Choroid plexus epithelial cell (primary cell): ENCODE measurements at regions not wholly inside any gene's neighbourhood (a gene's known extent, or its start where the extent isn't known, plus 50 kb on each side); places are given as distances from the start of the nearest gene placed in this dataset.

Experiments
- DNase-seq: peaks from one replicate; pipeline ENCODE4 v3.0.0-alpha.2; 2010; ENCODE audit warnings: low read depth
- H3K4me3 ChIP-seq: 2 replicates; pipeline ENCODE4 v1.5.1; 2011; ENCODE audit warnings: low read depth, mild to moderate bottlenecking, control low read depth, low read length, moderate library complexity
- TF ChIP-seq, protein P1 (sequence below): conservative IDR thresholded peaks from 2 replicates; pipeline ENCODE4 v1.5.1; 2011; ENCODE audit warnings: low read depth, mild to moderate bottlenecking, control low read depth, inconsistent platforms, low read length, moderate library complexity

DNA sequence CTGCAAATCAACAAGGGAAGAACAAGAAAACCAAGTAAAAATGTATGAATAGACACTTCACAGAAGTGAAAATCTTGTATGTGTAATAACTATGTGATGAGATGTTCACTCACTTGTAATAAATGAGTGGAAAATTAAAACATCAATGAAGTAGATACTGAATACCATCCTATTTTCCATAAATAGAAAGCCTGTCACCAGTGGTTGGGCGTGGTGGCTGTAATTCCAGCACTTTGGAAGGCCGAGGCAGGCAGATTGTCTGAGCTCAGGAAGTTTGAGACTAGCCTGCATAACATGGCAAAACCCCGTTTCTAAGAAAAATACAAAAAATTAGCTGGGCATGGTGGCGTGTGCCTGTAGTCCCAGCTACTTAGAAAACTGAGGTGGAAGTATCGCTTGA lies 53.5 kb upstream of the SOD3 start:
- no peak for DNase-seq
- TF ChIP-seq, protein P1, sequence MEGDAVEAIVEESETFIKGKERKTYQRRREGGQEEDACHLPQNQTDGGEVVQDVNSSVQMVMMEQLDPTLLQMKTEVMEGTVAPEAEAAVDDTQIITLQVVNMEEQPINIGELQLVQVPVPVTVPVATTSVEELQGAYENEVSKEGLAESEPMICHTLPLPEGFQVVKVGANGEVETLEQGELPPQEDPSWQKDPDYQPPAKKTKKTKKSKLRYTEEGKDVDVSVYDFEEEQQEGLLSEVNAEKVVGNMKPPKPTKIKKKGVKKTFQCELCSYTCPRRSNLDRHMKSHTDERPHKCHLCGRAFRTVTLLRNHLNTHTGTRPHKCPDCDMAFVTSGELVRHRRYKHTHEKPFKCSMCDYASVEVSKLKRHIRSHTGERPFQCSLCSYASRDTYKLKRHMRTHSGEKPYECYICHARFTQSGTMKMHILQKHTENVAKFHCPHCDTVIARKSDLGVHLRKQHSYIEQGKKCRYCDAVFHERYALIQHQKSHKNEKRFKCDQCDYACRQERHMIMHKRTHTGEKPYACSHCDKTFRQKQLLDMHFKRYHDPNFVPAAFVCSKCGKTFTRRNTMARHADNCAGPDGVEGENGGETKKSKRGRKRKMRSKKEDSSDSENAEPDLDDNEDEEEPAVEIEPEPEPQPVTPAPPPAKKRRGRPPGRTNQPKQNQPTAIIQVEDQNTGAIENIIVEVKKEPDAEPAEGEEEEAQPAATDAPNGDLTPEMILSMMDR: no peak
- no peak overlapping the region for H3K4me3 ChIP-seq

DNA sequence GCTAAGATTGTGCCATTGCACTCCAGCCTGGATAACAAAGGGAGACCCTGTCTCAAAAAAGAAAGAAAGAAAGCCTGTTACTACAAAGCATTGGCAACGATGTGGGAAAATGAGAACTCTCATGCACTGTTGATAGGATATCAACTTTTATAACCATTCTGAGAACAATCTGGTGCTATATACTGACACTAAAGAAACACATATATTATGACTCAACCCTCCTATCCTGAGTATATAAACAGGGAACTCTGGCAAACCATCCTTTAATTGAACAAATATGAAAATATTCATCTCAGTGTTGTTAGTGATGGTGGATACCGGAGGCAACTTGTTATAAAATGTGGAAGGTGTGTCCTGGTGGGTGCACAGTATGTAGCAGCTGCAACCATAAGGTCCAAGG lies 53.0 kb upstream of the SOD3 start:
- DNase-seq: no peak
- TF ChIP-seq, protein P1: no peak
- H3K4me3 ChIP-seq: no peak overlapping the region

DNA sequence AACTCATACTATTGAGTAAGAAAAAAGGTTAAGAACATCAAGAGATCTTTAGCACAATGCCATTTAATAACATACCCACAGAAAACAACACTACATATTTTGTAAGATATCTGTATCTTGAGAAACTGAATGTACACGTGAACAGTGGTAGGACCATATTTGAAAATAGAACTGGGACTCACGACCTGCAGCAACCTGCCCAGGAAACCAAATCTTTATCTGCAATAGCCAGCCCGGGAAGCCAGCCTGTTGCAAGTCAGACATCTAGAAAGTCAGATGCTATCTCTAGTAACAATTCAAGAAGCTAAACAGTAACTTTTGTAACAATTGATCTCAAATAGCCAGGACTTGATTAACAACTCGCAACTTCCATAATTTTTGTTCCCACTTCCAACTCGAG lies 52.6 kb upstream of the SOD3 start:
- H3K4me3 ChIP-seq: no peak overlapping the region
- TF ChIP-seq, protein P1: no peak
- DNase-seq: no peak

DNA sequence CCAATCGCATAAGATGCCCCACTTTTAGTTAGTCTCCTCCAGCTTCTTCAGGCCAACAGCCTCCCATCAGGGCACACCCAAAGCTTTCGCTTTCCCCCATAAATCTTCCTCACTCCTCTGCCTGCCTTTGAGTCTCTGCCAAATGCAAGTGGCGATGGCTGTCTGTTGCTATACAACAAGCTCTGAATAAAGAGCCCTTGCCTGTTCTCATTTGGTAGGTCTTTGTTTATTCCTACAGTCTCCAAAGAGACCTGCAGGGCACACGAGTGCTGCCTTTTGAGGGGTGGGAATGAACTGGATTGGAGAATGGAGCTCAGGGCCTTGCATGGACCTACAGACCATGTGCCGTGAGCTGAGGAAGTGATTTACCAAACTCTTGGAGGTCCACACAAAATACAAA lies 52.2 kb upstream of the SOD3 start:
- no peak overlapping the region for H3K4me3 ChIP-seq
- TF ChIP-seq, protein P1: no peak
- DNase-seq: no peak

DNA sequence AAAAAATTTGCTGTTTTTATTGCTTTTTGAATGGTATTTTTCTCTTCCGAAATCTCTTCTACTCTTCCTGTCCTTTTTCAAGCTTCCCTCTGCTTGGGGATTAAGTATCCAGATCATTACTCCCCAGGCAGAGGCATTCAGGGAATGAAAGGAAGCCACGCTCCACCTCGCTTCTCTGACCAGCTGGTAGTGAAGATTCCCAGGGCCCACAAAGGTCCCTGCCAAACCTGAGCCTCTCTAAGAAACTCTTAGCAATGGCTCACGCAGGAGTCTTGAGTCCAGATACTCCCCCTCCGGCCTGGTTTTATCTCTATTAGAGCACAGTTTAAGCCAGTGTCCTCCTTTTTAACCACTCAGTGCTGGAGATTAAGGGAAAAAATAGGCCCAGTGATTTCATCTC lies 51.4 kb upstream of the SOD3 start:
- DNase-seq: peak; percentile 4
- TF ChIP-seq, protein P1: no peak
- H3K4me3 ChIP-seq: no peak overlapping the region

DNA sequence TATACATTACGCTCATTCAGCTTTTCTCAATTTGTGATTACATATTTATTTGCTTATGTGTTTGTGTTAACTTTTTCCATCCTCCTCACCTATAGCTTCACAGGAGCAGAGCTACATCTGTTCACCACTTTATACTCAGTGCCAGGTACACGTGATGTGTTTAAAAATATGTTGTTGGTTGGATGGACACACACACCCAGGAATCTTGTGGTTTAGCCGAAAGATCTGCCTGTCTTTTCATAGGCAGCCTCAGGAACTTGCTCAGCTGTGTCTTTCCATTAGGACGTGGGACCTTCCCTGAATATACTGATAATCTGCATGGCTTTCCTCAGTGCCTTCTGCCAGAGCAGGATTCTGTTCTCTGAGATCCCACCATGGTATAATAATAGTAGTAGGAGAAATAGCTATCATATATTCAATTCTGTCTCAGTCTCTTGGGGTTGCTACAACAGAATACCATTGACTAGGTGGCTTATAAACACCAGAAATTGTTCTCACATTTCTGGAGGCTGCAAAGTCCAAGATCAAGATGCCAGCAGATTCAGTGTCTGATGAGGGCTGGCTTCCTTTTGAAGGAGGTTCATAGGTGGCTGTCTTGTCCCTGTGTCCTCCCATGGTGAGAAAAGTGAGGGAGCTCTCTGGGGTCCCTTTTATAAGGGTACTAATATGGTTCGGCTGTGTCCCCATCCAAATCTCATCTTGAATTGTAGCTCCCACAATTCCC lies 50.0 kb upstream of the SOD3 start:
- no peak for DNase-seq
- TF ChIP-seq, protein P1: no peak
- no peak overlapping the region for H3K4me3 ChIP-seq
